Testis (tissue), 2 donors: ENCODE measurements at regions not wholly inside any gene's neighbourhood (a gene's known extent, or its start where the extent isn't known, plus 50 kb on each side); places are given as distances from the start of the nearest gene placed in this dataset.

Experiments
- DNase-seq: peaks from one replicate; pipeline ENCODE4 v3.0.0-alpha.2; 2019
- H3K27ac ChIP-seq, 2 donors: fragments of 200-600 bp; sonication (generic); one replicate each; pipeline ENCODE4 v1.5.1; 2019
- H3K27me3 ChIP-seq: fragments of 200-600 bp; sonication (generic); one replicate; pipeline ENCODE4 v1.5.1; 2019
- H3K36me3 ChIP-seq: fragments of 200-600 bp; sonication (generic); one replicate; pipeline ENCODE4 v1.5.1; 2017; ENCODE audit warnings: low read depth; ENCODE audit errors: missing control alignments
- H3K4me1 ChIP-seq: fragments of 200-600 bp; sonication (generic); one replicate; pipeline ENCODE4 v1.5.1; 2019
- H3K4me3 ChIP-seq, 2 donors: fragments of 200-600 bp; sonication (generic); one replicate each; pipeline ENCODE4 v1.5.1; 2017 to 2019
- H3K9me3 ChIP-seq: fragments of 200-600 bp; sonication (generic); one replicate; pipeline ENCODE4 v1.5.1; 2017
- POLR2A ChIP-seq: fragments of 450-650 bp; IDR thresholded peaks from one replicate; pipeline ENCODE4 v1.6.1; 2017; ENCODE audit warnings: antibody characterized with exemption, mild to moderate bottlenecking, moderate library complexity
- WGBS, 2 donors: methylation state at CpG; one replicate each; pipeline ENCODE4 v1.1.5; 2018; 5-methylcytosine and 5-hydroxymethylcytosine counted together
- intact Hi-C: fragments of 100-400 bp; cut with DNase I; formaldehyde crosslinking; loops from one replicate; pipeline ENCODE4 v1.15.1; 2023; ENCODE audit warnings: low total_unique reads
- TF ChIP-seq, protein P1 (sequence below), 3 experiments: fragments of 450-650 bp in 2 of 3; fragments of 200-600 bp in 1 of 3; sonication (generic) in 1 of 3; IDR thresholded peaks; one replicate each; pipeline ENCODE4 v1.5.1; 2016 to 2019; ENCODE audit warnings: antibody characterized with exemption in 3 of 3, mild to moderate bottlenecking in 2 of 3, moderate library complexity in 1 of 3

DNA sequence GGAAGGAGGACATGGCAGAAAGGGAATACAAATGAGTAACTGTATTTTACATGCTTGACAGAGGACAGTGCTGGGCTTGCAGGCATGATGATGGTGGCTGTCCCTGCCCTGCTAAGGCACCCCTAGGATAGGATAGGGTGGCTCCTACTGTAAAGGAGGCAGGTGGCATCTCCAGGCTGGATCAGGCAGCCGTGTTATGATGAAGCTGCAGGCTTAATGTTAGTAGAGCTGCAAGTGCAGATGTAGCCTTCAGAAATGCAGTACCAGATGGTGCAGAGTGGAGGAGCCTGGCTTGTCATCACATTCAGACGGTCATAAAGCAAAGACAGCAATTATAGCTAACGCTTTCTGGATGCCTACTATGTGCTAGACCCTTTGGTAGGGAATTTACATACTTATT lies 287.9 kb upstream of the PODXL start:
- no peaks in the 10 kb centered on the region for H3K27me3 ChIP-seq
- WGBS, 2 donors, result 32 to 56% methylated on average over 3 of the region's 3 CpGs
- no peak overlapping the region for H3K4me3 ChIP-seq
- H3K4me1 ChIP-seq, result no peaks in the 10 kb centered on the region
- intact Hi-C loops, result no loop called here
- no peak for DNase-seq
- TF ChIP-seq, protein P1, sequence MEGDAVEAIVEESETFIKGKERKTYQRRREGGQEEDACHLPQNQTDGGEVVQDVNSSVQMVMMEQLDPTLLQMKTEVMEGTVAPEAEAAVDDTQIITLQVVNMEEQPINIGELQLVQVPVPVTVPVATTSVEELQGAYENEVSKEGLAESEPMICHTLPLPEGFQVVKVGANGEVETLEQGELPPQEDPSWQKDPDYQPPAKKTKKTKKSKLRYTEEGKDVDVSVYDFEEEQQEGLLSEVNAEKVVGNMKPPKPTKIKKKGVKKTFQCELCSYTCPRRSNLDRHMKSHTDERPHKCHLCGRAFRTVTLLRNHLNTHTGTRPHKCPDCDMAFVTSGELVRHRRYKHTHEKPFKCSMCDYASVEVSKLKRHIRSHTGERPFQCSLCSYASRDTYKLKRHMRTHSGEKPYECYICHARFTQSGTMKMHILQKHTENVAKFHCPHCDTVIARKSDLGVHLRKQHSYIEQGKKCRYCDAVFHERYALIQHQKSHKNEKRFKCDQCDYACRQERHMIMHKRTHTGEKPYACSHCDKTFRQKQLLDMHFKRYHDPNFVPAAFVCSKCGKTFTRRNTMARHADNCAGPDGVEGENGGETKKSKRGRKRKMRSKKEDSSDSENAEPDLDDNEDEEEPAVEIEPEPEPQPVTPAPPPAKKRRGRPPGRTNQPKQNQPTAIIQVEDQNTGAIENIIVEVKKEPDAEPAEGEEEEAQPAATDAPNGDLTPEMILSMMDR (IDR thresholded peaks at IDR 0.05), result no peak
- TF ChIP-seq POLR2A, result no peak
- H3K36me3 ChIP-seq, result no peaks in the 10 kb centered on the region
- H3K27ac ChIP-seq, result no peak overlapping the region
- H3K9me3 ChIP-seq, result no peaks in the 10 kb centered on the region

DNA sequence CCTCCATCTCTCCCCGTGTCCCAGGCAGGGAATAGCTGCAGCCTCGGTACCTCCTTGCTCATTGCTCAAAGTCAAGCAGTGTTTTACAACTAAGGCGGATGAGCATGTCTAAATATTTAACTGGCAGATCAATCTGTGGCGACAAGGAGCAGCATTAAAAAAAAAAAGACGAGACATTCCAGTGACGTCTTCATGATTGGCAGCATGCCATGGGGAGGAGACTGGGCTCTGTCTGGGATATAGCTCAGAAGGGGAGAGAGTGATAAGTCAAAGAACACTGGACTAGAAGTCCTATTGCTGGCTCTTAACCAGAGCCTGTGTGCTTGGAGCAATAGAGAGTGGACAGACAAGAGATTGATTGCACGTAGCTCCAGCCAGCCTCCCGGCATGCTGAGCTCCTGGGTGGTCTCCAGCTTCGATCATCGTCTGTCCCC lies 287.5 kb upstream of the PODXL start:
- H3K9me3 ChIP-seq, result no peaks in the 10 kb centered on the region
- no peaks in the 10 kb centered on the region for H3K27me3 ChIP-seq
- TF ChIP-seq, protein P1 (IDR thresholded peaks at IDR 0.05), result no peak
- no peak for TF ChIP-seq POLR2A
- H3K36me3 ChIP-seq, result no peaks in the 10 kb centered on the region
- intact Hi-C loops, result no loop called here
- H3K4me1 ChIP-seq, result no peaks in the 10 kb centered on the region
- no peak overlapping the region for H3K4me3 ChIP-seq
- no peak overlapping the region for H3K27ac ChIP-seq
- 28 to 30% methylated on average over 10 of the region's 10 CpGs for WGBS, 2 donors
- peak; percentile 57 for DNase-seq

DNA sequence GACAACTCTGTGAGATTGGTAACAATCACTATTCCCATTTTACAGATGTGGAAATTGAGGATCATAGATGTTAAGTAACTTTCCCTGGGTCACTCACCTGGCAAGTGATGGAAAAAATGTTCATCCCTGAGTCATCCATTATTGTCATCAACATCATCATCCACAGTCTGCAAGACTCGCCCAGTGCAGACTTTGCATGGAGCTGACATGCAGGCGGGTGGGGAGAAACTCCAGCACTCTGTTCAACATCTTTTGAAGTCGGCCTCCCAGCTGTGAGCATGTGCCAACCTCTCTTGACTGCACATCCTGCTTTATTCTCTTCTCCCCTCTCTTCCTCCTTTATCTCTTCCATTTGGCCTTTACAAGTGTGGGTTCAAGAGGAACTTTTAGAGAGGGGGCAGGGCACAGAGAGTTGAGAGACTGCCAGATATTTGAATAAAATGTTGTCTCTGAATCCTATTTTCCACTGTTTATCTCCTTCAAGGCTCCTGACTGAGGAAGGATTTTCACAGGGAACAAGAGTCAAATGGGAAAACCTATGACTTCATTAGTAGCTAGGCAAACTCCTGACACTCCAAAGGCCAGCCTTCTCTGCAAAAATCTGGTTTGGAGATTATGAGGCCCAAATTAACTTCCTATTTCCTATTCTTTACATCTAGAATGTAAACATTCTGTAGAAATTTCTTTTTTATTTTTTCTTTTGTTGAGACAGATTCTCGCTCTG lies 283.7 kb upstream of the PODXL start:
- WGBS, 2 donors, result 74 to 84% methylated on average over 4 of the region's 4 CpGs
- no peak for TF ChIP-seq POLR2A
- TF ChIP-seq, protein P1 (IDR thresholded peaks at IDR 0.05), result no peak
- H3K4me1 ChIP-seq, result no peaks in the 10 kb centered on the region

DNA sequence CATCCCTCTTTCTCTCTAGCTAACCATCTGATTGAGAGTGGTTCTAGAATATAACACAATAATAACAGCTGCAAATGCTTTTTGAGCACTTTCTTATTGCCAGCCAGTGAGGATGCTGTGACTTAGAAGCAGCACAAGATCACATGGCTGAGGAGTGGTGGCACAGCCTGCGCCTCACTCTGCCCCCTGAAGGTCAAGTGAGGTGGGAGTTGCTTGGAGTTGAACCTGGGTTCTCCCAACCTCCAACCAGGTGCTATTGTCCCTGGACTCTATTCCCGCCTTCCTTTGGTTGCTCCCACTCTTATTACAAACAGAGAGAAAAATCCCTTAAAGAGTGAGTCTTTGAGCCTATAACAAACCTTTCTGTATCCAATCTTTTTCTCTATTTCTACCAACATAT lies 280.3 kb upstream of the PODXL start:
- no peak for DNase-seq
- no peak overlapping the region for H3K4me3 ChIP-seq
- TF ChIP-seq, protein P1 (IDR thresholded peaks at IDR 0.05), result no peak
- TF ChIP-seq POLR2A, result no peak
- intact Hi-C loops, result no loop called here
- H3K36me3 ChIP-seq, result no peaks in the 10 kb centered on the region
- H3K4me1 ChIP-seq, result no peaks in the 10 kb centered on the region
- whole genome bisulfite sequencing, 2 donors, result 72 to 73% methylated on average over 2 of the region's 2 CpGs
- H3K27ac ChIP-seq, result no peak overlapping the region
- no peaks in the 10 kb centered on the region for H3K9me3 ChIP-seq
- no peaks in the 10 kb centered on the region for H3K27me3 ChIP-seq

More for the DNA sequence above, 283.7 kb upstream of the PODXL start:
- Histone ChIP-seq H3K4me3 (no peak overlapping the region), H3K27me3 (no peaks in the 10 kb centered on the region), H3K27ac (no peak overlapping the region), H3K36me3 (no peaks in the 10 kb centered on the region), H3K9me3 (no peaks in the 10 kb centered on the region)
- no peak for DNase-seq
- intact Hi-C loops, result no loop called here

DNA sequence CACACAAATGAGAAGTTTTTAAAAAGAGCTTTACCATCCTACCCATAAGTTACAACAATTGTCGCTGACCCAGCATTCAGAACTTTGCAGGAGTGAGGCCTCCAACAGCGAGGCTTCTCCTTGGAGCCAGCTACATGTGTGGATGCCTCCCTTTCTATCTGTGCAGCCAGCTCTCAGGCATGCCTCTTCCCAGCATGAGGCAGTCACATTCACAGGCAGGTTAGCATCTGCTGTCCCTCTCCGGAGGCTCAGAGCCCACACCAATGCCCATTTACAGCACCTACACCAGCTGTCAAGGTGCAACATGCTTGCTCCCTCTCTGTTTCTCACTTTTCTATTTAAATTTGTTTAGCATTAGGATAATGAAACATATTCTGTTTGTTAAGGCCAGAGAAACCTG lies 278.7 kb upstream of the PODXL start:
- Histone ChIP-seq H3K27me3 (no peaks in the 10 kb centered on the region), H3K4me3 (no peak overlapping the region), H3K36me3 (no peaks in the 10 kb centered on the region), H3K4me1 (no peaks in the 10 kb centered on the region), H3K27ac (no peak overlapping the region), H3K9me3 (no peaks in the 10 kb centered on the region)
- intact Hi-C loops, result no loop called here
- TF ChIP-seq POLR2A, result no peak
- TF ChIP-seq, protein P1 (IDR thresholded peaks at IDR 0.05), result no peak
- DNase-seq, result no peak
- 86% methylated on average over 3 of the region's 3 CpGs for WGBS, 2 donors
